Hematopoietic multipotent progenitor cell treated with erythropoietin and hydrocortisone succinate and interleukin-3 and kit ligand, for 17 days (in vitro differentiated cells): ENCODE measurements at regions not wholly inside any gene's neighbourhood (a gene's known extent, or its start where the extent isn't known, plus 50 kb on each side); places are given as distances from the start of the nearest gene placed in this dataset.

Experiments used
- DNase-seq: peaks from one replicate; pipeline ENCODE4 v3.0.0-alpha.2; 2015; ENCODE audit warnings: low spot score

GRCh38 chr1:101706366-101706765 lies 290.4 kb downstream of the OLFM3 start:
- DNase-seq = no peak

DNA sequence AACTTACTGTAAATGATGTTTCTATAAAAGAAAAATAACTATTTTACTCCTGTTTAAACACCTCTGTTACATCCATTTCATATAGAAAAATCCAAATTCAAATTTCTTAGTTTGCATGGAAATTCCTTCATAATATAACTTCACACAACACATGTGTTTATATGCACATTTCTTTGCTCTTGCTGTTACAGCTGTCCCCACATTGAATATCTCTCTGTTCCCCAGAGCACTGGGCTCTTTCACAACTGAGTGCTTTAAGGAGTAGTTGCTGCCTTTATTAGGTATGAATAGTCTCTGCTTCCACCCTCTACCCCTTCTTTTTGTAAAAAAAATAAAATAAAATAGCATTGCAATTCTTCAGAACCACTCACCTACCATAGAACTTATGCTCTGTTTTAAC lies 287.0 kb downstream of the OLFM3 start:
- DNase-seq = no peak

GRCh38 chr1:101713760-101714159 lies 283.0 kb downstream of the OLFM3 start:
- DNase-seq = no peak

GRCh38 chr1:101723415-101723814 lies 273.3 kb downstream of the OLFM3 start:
- no peak for DNase-seq

- DNase-seq = no peak
These were observed 268.7 kb downstream of the OLFM3 start for GRCh38 chr1:101728029-101728428.

DNA sequence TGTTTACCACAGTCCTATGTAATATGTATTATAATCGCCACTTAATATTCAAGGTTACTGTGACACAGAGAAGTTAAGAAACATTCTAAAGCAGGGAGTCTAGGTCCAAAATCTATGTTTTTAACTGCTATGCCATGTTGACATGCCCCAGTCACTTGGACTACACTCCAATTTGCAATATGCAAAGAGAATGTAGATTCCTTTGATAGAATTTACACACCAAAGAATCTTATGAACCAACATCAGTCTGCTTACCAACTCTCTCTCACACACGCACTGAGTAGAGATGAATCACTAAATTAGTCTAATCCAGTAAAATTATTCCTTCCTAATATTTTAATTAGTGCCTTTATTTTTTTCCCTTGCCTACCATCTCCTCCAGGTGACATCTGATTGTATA lies 266.2 kb downstream of the OLFM3 start:
- no peak for DNase-seq

DNA sequence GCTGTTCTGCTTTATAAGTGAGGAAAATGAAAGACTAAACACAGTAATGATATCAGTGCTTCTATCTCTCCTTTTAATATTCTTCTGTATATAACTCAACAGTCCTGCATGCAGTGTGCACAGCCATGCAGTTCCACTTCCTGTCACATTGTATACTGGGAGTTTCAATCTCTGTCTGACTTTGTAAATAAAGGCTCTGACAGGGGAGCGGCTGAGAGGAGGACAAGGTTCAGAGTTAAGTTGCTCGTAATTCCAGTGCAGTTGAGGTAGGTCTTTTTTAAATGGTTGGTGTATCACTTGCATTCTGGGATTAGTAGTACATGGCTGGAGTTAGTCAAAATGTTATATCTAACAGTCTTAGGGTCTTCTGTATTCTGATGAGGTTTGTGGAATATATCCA lies 264.5 kb downstream of the OLFM3 start:
- no peak for DNase-seq

DNA sequence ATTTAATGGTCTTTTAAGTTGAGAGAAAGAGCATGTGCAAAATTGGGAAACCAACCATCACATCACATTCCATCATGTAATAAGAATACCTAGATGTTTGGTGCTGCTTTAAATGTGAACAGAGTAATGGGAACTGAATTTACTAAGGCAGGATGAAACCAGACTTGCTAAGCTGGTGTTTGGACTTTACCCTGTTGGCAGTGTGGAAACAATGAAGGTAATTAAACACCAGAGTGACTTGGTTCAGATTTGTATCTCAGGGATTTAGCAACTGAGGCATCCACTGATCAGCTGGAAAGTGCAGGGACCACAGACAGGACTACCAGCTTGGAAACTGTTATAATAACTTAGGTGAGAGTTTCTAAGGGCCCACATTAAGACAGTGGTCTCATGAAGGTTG lies 263.4 kb downstream of the OLFM3 start:
- no peak for DNase-seq

- DNase-seq = no peak
These were observed 258.3 kb downstream of the OLFM3 start for GRCh38 chr1:101738475-101738874.

GRCh38 chr1:101739146-101739545 lies 257.6 kb downstream of the OLFM3 start:
- no peak for DNase-seq

DNA sequence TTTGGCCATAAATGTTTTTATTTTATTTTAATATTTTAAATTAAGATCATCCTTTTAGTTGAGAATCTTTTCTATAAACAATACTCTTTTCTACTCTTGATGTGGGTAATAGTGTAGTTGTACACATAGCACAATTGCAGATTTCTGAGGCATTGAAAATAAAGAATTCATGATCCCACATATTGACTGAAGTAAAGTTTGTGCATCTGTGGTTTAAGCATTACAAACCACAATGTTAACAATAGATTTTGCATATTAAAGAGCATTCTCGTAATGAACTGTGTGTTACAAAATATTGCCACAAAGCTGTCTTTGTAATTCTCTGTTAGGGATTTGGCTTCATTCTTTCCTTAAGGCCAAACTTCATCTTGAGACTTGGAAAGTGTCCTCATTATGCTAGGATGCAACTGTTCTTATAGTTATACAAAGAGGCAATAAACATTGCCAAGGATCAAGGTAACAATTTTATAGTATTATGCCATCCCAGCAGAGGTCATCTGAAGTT lies 256.8 kb downstream of the OLFM3 start:
- no peak for DNase-seq

DNA sequence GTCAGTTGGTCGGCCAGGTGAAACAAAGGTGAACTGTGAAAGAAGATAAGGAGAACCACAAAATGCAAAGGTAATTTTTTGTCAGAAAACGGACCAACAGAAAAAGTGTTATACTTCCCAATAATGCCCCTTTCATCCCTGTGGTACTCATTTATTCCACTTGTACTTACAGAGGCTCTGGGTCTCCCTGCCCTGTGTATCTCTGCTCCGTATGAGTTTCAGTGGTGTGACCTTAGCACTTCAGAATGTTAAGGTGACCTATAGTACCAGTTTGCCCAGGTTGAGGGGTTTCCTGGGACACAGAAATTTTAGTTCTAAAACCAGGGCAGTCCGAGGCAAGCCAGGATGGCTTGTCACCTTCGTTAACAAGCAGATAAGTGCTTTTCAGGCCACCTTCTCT lies 254.8 kb downstream of the OLFM3 start:
- no peak for DNase-seq

DNA sequence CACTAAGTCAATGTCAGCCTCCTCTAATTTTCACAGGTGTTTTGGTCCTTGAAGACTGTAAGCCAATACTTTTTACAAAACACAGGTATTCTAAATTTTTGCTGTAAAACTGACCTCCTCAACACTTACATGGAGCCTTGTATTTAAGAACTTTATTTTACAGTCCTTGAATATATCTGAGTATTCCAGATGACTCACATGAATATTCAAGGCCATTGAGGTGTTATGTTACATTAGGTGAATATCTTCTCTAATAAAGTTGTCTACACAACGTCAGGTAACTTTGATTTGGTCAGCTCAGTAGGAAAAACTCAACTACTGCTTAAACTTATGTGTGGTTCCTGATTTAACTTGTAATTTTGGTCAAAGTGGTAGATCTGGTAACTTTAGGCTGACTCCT lies 254.2 kb downstream of the OLFM3 start:
- no peak for DNase-seq

DNA sequence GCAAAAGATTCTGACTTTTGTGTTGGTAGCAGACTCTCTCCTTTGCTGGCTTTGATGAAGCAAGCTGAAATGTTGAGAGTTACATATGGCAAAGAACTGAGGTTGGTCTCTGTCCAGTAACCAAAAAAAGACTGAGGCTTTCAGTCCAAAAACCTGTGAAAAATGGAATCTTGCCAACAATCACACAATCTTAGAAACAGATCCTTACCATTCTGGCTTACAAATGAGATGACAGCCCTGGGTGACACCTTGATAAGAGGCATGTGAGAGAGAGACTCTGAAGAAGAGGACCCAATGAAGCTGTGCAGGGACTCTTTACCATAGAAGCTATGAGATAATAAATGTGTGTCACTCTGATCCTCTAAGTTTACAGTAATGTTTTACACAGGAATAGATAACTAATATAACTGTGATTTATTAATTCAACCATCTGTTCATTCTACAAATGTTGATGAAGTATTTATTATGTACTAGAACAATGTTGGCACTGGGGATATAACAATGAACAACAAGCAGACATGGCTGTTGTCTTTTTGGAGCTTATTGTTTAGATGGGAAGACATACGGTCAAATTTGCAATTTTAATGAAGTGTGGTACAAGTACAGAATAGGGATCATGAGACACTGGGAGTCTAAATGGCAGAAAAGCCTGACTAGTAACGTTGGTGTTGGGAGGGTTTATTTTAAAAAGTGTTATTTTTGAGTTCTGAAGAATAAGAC lies 251.0 kb downstream of the OLFM3 start:
- DNase-seq = no peak

GRCh38 chr1:101748077-101748476 lies 248.6 kb downstream of the OLFM3 start:
- DNase-seq = no peak
